ENCODE measurements at regions not wholly inside any gene's neighbourhood (a gene's known extent, or its start where the extent isn't known, plus 50 kb on each side); places are given as distances from the start of the nearest gene placed in this dataset.

GRCh38 chr1:57848406-57848805 is 424.5 kb upstream of the DAB1 start:
- DNase-seq: no peak

GRCh38 chr1:57845041-57845440 is 421.2 kb upstream of the DAB1 start:
- DNase-seq: no peak

- DNase-seq: no peak
Measured at GRCh38 chr1:57844382-57844980, 420.6 kb upstream of the DAB1 start.

- no peak for DNase-seq
Measured at GRCh38 chr1:57843760-57844159, 419.9 kb upstream of the DAB1 start.

- DNase-seq: no peak
Measured at GRCh38 chr1:57839526-57839925, 415.7 kb upstream of the DAB1 start.

- DNase-seq: no peak
Measured at GRCh38 chr1:57839067-57839466, 415.2 kb upstream of the DAB1 start.

GRCh38 chr1:57835620-57836019 is 411.8 kb upstream of the DAB1 start:
- DNase-seq: no peak

- DNase-seq: no peak
Measured at GRCh38 chr1:57833296-57833695, 409.4 kb upstream of the DAB1 start.

GRCh38 chr1:57832612-57833011 is 408.8 kb upstream of the DAB1 start:
- DNase-seq: no peak

GRCh38 chr1:57831624-57832023 is 407.8 kb upstream of the DAB1 start:
- no peak for DNase-seq

- no peak for DNase-seq
Measured at GRCh38 chr1:57826535-57826934, 402.7 kb upstream of the DAB1 start.

GRCh38 chr1:57824535-57824934 is 400.7 kb upstream of the DAB1 start:
- no peak for DNase-seq

- no peak for DNase-seq
Measured at GRCh38 chr1:57820356-57821095, 396.7 kb upstream of the DAB1 start.

- no peak for DNase-seq
Measured at GRCh38 chr1:57819893-57820292, 396.0 kb upstream of the DAB1 start.

- no peak for DNase-seq
Measured at GRCh38 chr1:57803586-57803985, 379.7 kb upstream of the DAB1 start.

GRCh38 chr1:57800376-57800775 is 376.5 kb upstream of the DAB1 start:
- no peak for DNase-seq

GRCh38 chr1:57799490-57800115 is 375.7 kb upstream of the DAB1 start:
- no peak for DNase-seq

- DNase-seq: no peak
Measured at GRCh38 chr1:57798543-57798942, 374.7 kb upstream of the DAB1 start.

- DNase-seq: no peak
Measured at GRCh38 chr1:57797084-57797483, 373.2 kb upstream of the DAB1 start.

- DNase-seq: no peak
Measured at GRCh38 chr1:57796616-57797015, 372.8 kb upstream of the DAB1 start.

GRCh38 chr1:57795886-57796285 is 372.0 kb upstream of the DAB1 start:
- DNase-seq: no peak

- DNase-seq: no peak
Measured at GRCh38 chr1:57794078-57794477, 370.2 kb upstream of the DAB1 start.

GRCh38 chr1:57791497-57791896 is 367.6 kb upstream of the DAB1 start:
- no peak for DNase-seq

- no peak for DNase-seq
Measured at GRCh38 chr1:57789936-57790335, 366.1 kb upstream of the DAB1 start.
